ENCODE measurements at regions not wholly inside any gene's neighbourhood (a gene's known extent, or its start where the extent isn't known, plus 50 kb on each side); places are given as distances from the start of the nearest gene placed in this dataset.

GRCh38 chr2:155240176-155240575 lies 541.7 kb downstream of the KCNJ3 start:
- no peaks in the 10 kb centered on the region for H3K36me3 Mint-ChIP-seq (ENCODE audit: low read depth)
- no peak overlapping the region for H3K4me3 Mint-ChIP-seq
- H3K27ac Mint-ChIP-seq: no peak overlapping the region
- H3K4me1 Mint-ChIP-seq (ENCODE audit: low read depth): no peaks in the 10 kb centered on the region
- no peaks in the 10 kb centered on the region for H3K27me3 Mint-ChIP-seq (ENCODE audit: low read depth)
- H3K9me3 Mint-ChIP-seq: no peaks in the 10 kb centered on the region

DNA sequence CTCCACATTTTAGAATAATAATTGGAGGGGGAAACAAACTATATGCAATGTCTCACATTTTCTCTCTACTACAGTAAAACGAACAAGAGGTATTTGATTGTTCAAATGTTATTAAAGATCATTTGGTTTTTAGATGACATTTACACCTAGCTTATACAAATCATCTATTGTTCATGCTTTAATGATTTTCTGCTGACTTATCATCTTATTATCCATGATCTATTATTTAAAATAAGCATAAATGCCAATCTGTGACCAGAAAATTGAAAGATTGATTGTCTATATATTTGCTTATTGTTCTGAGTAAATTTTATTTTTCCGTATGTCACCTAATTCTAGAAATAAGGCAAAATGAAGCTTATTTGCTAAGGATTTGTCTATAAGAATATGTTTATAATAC lies 537.2 kb downstream of the KCNJ3 start:
- Mint-ChIP-seq H3K4me3 (no peak overlapping the region), H3K36me3 (ENCODE audit: low read depth) (no peaks in the 10 kb centered on the region), H3K4me1 (ENCODE audit: low read depth) (no peaks in the 10 kb centered on the region), H3K27me3 (ENCODE audit: low read depth) (no peaks in the 10 kb centered on the region), H3K27ac (no peak overlapping the region), H3K9me3 (no peaks in the 10 kb centered on the region)

DNA sequence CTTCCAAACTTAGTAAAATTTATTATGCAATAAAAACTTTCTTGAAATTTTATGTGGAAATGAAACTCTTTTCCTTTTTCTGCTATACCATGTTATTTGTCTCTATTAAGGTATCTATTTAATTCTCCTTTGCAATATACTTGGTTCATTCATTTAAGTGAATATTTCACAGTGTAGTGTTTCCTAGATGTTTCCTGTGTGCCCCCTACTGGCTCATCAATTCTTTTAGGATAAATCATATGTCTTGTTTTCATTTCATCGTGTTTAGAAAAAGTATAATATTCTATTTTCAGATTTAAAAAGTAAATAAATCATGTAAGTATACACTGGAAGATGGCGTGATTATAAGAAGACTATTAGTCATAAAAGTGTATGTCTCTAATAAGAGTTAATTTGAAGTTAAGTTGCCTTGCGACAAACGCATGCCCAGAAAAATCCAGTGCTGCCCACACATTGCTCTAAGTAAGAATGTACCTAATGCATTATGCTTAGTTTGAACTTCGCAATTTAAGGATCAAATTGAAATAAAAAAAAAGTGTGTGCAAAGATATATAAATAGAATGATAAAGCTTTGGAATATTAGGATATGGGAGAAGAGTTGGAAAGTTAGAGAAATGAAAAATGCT lies 525.4 kb downstream of the KCNJ3 start:
- H3K36me3 Mint-ChIP-seq (ENCODE audit: low read depth): no peaks in the 10 kb centered on the region
- peaks cover 8% of the 10 kb centered on the region for H3K9me3 Mint-ChIP-seq
- H3K4me1 Mint-ChIP-seq (ENCODE audit: low read depth): no peaks in the 10 kb centered on the region
- H3K27me3 Mint-ChIP-seq (ENCODE audit: low read depth): no peaks in the 10 kb centered on the region
- no peak overlapping the region for H3K4me3 Mint-ChIP-seq
- no peak overlapping the region for H3K27ac Mint-ChIP-seq

GRCh38 chr2:155218945-155219344 lies 520.5 kb downstream of the KCNJ3 start:
- Mint-ChIP-seq H3K27me3 (ENCODE audit: low read depth) (no peaks in the 10 kb centered on the region), H3K4me1 (ENCODE audit: low read depth) (no peaks in the 10 kb centered on the region), H3K9me3 (no peaks in the 10 kb centered on the region), H3K27ac (no peak overlapping the region), H3K4me3 (no peak overlapping the region), H3K36me3 (ENCODE audit: low read depth) (no peaks in the 10 kb centered on the region)

- no peaks in the 10 kb centered on the region for H3K4me1 Mint-ChIP-seq (ENCODE audit: low read depth)
- no peak overlapping the region for H3K27ac Mint-ChIP-seq
- H3K27me3 Mint-ChIP-seq (ENCODE audit: low read depth): no peaks in the 10 kb centered on the region
- no peak overlapping the region for H3K4me3 Mint-ChIP-seq
- H3K9me3 Mint-ChIP-seq: no peaks in the 10 kb centered on the region
- H3K36me3 Mint-ChIP-seq (ENCODE audit: low read depth): no peaks in the 10 kb centered on the region
Observed at GRCh38 chr2:155218292-155218924, 519.9 kb downstream of the KCNJ3 start.

GRCh38 chr2:155215037-155215707 lies 516.7 kb downstream of the KCNJ3 start:
- H3K4me3 Mint-ChIP-seq: no peak overlapping the region
- no peaks in the 10 kb centered on the region for H3K9me3 Mint-ChIP-seq
- no peaks in the 10 kb centered on the region for H3K36me3 Mint-ChIP-seq (ENCODE audit: low read depth)
- H3K27ac Mint-ChIP-seq: no peak overlapping the region
- no peaks in the 10 kb centered on the region for H3K4me1 Mint-ChIP-seq (ENCODE audit: low read depth)
- no peaks in the 10 kb centered on the region for H3K27me3 Mint-ChIP-seq (ENCODE audit: low read depth)

DNA sequence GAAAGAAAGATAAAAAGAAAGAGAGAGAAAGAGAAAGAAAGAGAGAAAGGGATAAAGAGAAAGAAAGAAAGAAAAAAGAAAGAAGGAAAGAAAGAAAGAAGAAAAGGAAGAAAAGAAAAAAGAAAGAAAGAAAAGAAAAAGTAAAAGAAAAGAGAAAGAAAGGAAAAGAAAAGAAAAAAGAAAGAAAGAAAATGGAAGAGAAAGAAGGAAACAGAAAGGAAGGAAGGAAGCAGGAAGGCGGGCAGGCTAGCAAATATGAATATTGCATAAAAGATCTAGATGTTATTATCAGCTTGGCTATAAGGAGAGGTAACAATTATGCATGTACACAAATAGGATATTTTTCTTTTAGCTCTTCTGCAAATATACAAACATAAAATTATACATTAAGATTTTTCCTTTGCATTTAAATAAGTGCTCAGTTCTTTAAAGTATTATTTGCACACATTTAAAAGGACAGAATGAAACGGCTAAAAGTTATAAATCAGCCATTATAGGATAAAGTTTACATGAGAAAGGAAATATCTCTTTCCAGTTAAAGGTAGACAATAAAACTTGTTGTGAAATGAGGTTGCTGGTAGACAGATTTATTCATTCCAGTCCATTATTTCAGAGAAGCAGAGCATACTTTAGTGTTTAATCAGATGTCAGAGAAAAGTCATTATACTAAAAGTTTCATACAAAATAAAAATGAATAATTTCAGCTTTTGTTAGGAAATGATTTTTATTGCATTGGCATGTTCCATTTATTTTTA lies 511.4 kb downstream of the KCNJ3 start:
- Mint-ChIP-seq H3K27me3 (ENCODE audit: low read depth) (no peaks in the 10 kb centered on the region), H3K4me1 (ENCODE audit: low read depth) (no peaks in the 10 kb centered on the region), H3K4me3 (no peak overlapping the region), H3K27ac (no peak overlapping the region), H3K9me3 (no peaks in the 10 kb centered on the region), H3K36me3 (ENCODE audit: low read depth) (no peaks in the 10 kb centered on the region)

DNA sequence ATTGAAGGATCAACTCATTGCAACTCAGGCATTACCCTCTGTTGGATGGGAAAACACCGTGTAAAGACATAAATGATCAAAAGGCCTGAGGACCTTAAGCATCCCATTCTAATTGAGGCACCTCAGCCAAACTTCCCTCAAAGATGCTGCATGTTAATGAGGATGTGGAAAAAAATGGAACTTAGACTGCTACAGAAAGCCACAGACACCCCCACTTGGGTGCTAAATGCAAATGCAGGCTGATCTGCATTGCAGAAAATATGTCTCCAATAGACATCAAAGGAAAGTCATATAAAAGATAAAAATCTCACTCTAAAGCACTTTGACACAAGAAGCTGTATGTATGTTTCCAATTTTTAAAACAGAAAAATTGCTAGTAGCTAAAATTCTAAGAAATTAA lies 504.7 kb downstream of the KCNJ3 start:
- Mint-ChIP-seq H3K36me3 (ENCODE audit: low read depth) (no peaks in the 10 kb centered on the region), H3K4me3 (no peak overlapping the region), H3K9me3 (no peaks in the 10 kb centered on the region), H3K4me1 (ENCODE audit: low read depth) (no peaks in the 10 kb centered on the region), H3K27me3 (ENCODE audit: low read depth) (no peaks in the 10 kb centered on the region), H3K27ac (no peak overlapping the region)

DNA sequence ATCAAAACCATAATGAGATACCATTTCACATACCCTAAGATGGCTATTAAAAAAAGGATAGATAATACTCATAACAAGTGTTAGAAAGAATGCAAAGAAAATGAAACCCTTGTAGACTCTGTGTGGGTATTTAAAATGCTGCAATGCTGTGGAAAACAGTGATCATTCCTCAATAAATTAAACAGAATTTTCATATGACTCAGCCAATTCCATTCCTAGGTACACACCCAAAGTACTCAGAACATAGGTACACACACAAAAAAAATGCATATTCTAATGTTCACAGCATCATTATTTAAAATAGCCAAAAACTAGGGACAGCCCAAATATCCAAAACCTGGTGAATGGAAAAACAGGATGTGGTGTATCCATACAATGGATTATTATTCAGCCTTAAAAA lies 502.3 kb downstream of the KCNJ3 start:
- Mint-ChIP-seq H3K27me3 (ENCODE audit: low read depth) (no peaks in the 10 kb centered on the region), H3K4me3 (no peak overlapping the region), H3K9me3 (no peaks in the 10 kb centered on the region), H3K36me3 (ENCODE audit: low read depth) (no peaks in the 10 kb centered on the region), H3K4me1 (ENCODE audit: low read depth) (no peaks in the 10 kb centered on the region), H3K27ac (no peak overlapping the region)

GRCh38 chr2:155190342-155190741 lies 491.8 kb downstream of the KCNJ3 start:
- H3K4me3 Mint-ChIP-seq: no peak overlapping the region
- H3K27ac Mint-ChIP-seq: no peak overlapping the region

DNA sequence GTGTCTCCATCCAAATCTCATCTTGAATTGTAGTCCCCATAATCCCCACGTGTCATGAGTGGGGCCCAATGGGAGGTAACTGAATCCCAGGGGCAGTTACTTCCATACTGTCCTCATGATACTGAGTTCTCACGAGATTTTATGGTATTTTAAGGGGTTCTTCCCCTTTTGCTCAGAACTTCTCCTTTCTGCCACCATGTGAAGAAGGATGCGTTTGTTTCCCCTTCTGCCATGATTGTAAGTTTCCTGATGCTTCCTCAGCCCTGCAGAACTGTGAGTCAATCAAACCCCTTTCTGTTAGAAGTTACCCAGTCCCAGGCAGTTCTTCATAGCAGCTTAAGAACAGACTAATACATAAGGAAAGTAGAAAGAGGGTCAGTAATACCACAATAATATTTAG lies 480.4 kb downstream of the KCNJ3 start:
- H3K36me3 Mint-ChIP-seq (ENCODE audit: low read depth): no peaks in the 10 kb centered on the region
- no peak overlapping the region for H3K27ac Mint-ChIP-seq
- no peaks in the 10 kb centered on the region for H3K9me3 Mint-ChIP-seq
- H3K4me3 Mint-ChIP-seq: no peak overlapping the region
- H3K27me3 Mint-ChIP-seq (ENCODE audit: low read depth): no peaks in the 10 kb centered on the region
- no peaks in the 10 kb centered on the region for H3K4me1 Mint-ChIP-seq (ENCODE audit: low read depth)

More at GRCh38 chr2:155190342-155190741, 491.8 kb downstream of the KCNJ3 start:
- Mint-ChIP-seq H3K36me3 (ENCODE audit: low read depth) (no peaks in the 10 kb centered on the region), H3K27me3 (ENCODE audit: low read depth) (no peaks in the 10 kb centered on the region), H3K4me1 (ENCODE audit: low read depth) (no peaks in the 10 kb centered on the region), H3K9me3 (no peaks in the 10 kb centered on the region)

DNA sequence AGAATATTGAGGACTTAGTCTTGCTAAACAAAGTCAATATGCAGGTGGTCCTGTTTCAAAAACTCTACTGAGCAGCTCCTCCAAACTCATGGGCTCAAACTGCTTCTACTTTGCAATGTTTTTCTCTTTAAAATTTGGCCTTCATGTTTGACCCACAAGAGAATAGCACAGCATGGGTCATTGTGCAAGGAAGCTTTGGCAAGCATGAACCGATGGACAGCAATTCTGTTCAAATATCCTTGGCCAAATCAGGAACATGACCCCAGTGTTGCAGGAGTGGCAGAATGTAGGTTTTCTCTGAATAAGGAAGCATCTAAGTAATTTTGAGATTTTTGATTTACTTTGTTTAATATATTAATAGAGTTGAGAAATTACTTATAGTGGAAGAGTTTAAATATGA lies 477.9 kb downstream of the KCNJ3 start:
- no peak overlapping the region for H3K4me3 Mint-ChIP-seq

GRCh38 chr2:155169317-155169716 lies 470.8 kb downstream of the KCNJ3 start:
- H3K4me3 Mint-ChIP-seq: no peak overlapping the region
- no peaks in the 10 kb centered on the region for H3K27me3 Mint-ChIP-seq (ENCODE audit: low read depth)
- no peaks in the 10 kb centered on the region for H3K36me3 Mint-ChIP-seq (ENCODE audit: low read depth)
- no peaks in the 10 kb centered on the region for H3K9me3 Mint-ChIP-seq
- no peaks in the 10 kb centered on the region for H3K4me1 Mint-ChIP-seq (ENCODE audit: low read depth)
- no peak overlapping the region for H3K27ac Mint-ChIP-seq

More for the DNA sequence above, 477.9 kb downstream of the KCNJ3 start:
- Mint-ChIP-seq H3K4me1 (ENCODE audit: low read depth) (no peaks in the 10 kb centered on the region), H3K27ac (no peak overlapping the region), H3K27me3 (ENCODE audit: low read depth) (no peaks in the 10 kb centered on the region), H3K36me3 (ENCODE audit: low read depth) (no peaks in the 10 kb centered on the region), H3K9me3 (no peaks in the 10 kb centered on the region)

GRCh38 chr2:155162494-155162893 lies 464.0 kb downstream of the KCNJ3 start:
- Mint-ChIP-seq H3K27ac (no peak overlapping the region), H3K9me3 (no peaks in the 10 kb centered on the region), H3K36me3 (ENCODE audit: low read depth) (no peaks in the 10 kb centered on the region), H3K4me3 (no peak overlapping the region), H3K4me1 (ENCODE audit: low read depth) (no peaks in the 10 kb centered on the region), H3K27me3 (ENCODE audit: low read depth) (no peaks in the 10 kb centered on the region)

- Mint-ChIP-seq H3K27me3 (ENCODE audit: low read depth) (no peaks in the 10 kb centered on the region), H3K4me3 (no peak overlapping the region), H3K4me1 (ENCODE audit: low read depth) (no peaks in the 10 kb centered on the region), H3K36me3 (ENCODE audit: low read depth) (no peaks in the 10 kb centered on the region), H3K9me3 (no peaks in the 10 kb centered on the region), H3K27ac (no peak overlapping the region)
Observed at GRCh38 chr2:155161314-155161713, 462.8 kb downstream of the KCNJ3 start.

Measured in T-helper 1 cell treated with Interleukin-12 subunit alpha and Interleukin-12 subunit beta and Interleukin-4 antibody, amounts not matched to agents 30 μg/mL and 1 μg/mL, for 36 hours (primary cell).